ENCODE measurements at regions not wholly inside any gene's neighbourhood (a gene's known extent, or its start where the extent isn't known, plus 50 kb on each side); places are given as distances from the start of the nearest gene placed in this dataset.

- Histone ChIP-seq H3K27me3 (ENCODE audit: control insufficient read depth, insufficient read depth, low read length) (no peaks in the 10 kb centered on the region), H3K4me3 (ENCODE audit: low read length) (no peak overlapping the region), H3K36me3 (ENCODE audit: control insufficient read depth, insufficient read depth, low read length) (no peaks in the 10 kb centered on the region), H3K9me3 (ENCODE audit: control insufficient read depth, low read depth, low read length) (no peaks in the 10 kb centered on the region), H3K4me1 (ENCODE audit: control insufficient read depth, insufficient read depth, low read length) (peaks cover 19% of the 10 kb centered on the region), H3K27ac (ENCODE audit: low read length) (no peak overlapping the region)
- WGBS (ENCODE audit: insufficient coverage, low lambda C conversion rate): no CpG with 5 or more reads among the region's 1 CpG
- no peak for DNase-seq
Observed at GRCh38 chr6:137980777-137981176, 113.7 kb downstream of the TNFAIP3 start.

- peaks cover 19% of the 10 kb centered on the region for H3K4me1 ChIP-seq (ENCODE audit: control insufficient read depth, insufficient read depth, low read length)
- H3K27ac ChIP-seq (ENCODE audit: low read length): no peak overlapping the region
Observed at GRCh38 chr6:137981758-137982157, 114.7 kb downstream of the TNFAIP3 start.

GRCh38 chr6:137982418-137983189, 115.5 kb downstream of the TNFAIP3 start:
- peak in 1 of 2 donors; percentile 49 for DNase-seq
- Histone ChIP-seq H3K27ac (ENCODE audit: low read length) (no peak overlapping the region), H3K4me3 (ENCODE audit: low read length) (no peak overlapping the region), H3K27me3 (ENCODE audit: control insufficient read depth, insufficient read depth, low read length) (no peaks in the 10 kb centered on the region), H3K9me3 (ENCODE audit: control insufficient read depth, low read depth, low read length) (no peaks in the 10 kb centered on the region), H3K4me1 (ENCODE audit: control insufficient read depth, insufficient read depth, low read length) (peaks cover 18% of the 10 kb centered on the region), H3K36me3 (ENCODE audit: control insufficient read depth, insufficient read depth, low read length) (no peaks in the 10 kb centered on the region)
- no CpG with 5 or more reads among the region's 12 CpGs for WGBS (ENCODE audit: insufficient coverage, low lambda C conversion rate)

More at GRCh38 chr6:137981758-137982157, 114.7 kb downstream of the TNFAIP3 start:
- H3K36me3 ChIP-seq (ENCODE audit: control insufficient read depth, insufficient read depth, low read length): no peaks in the 10 kb centered on the region
- no peak overlapping the region for H3K4me3 ChIP-seq (ENCODE audit: low read length)
- no CpG with 5 or more reads among the region's 3 CpGs for WGBS (ENCODE audit: insufficient coverage, low lambda C conversion rate)
- H3K27me3 ChIP-seq (ENCODE audit: control insufficient read depth, insufficient read depth, low read length): no peaks in the 10 kb centered on the region
- no peaks in the 10 kb centered on the region for H3K9me3 ChIP-seq (ENCODE audit: control insufficient read depth, low read depth, low read length)
- no peak for DNase-seq

DNA sequence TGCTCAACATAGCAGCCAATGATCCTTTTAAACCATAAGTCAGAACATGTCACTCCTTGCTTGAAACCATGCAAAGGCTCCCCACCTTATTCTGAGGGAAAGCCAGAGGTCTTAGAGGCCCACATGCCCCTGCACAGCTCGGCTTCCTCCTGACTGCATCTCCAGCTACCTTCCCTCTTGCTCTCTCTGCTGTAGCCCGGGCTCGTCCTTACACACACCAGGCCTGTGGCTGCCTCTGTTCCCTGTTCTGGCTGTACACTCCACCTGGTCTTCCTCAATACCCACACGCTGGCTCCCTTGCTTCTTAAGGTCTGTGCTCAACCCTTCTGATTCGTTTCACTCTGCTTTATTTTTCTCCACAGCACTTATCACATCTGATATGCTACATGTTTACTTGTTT, 116.2 kb downstream of the TNFAIP3 start:
- no peaks in the 10 kb centered on the region for H3K9me3 ChIP-seq (ENCODE audit: control insufficient read depth, low read depth, low read length)
- no peaks in the 10 kb centered on the region for H3K36me3 ChIP-seq (ENCODE audit: control insufficient read depth, insufficient read depth, low read length)
- 60% methylated on average over 3 of the region's 5 CpGs for WGBS (ENCODE audit: insufficient coverage, low lambda C conversion rate)
- H3K4me3 ChIP-seq (ENCODE audit: low read length): no peak overlapping the region
- no peak for DNase-seq
- H3K27ac ChIP-seq (ENCODE audit: low read length): no peak overlapping the region
- no peaks in the 10 kb centered on the region for H3K27me3 ChIP-seq (ENCODE audit: control insufficient read depth, insufficient read depth, low read length)
- peaks cover 13% of the 10 kb centered on the region for H3K4me1 ChIP-seq (ENCODE audit: control insufficient read depth, insufficient read depth, low read length)

GRCh38 chr6:137989664-137990063, 117.6 kb downstream of the PERP start:
- Histone ChIP-seq H3K9me3 (ENCODE audit: control insufficient read depth, low read depth, low read length) (no peaks in the 10 kb centered on the region), H3K27ac (ENCODE audit: low read length) (no peak overlapping the region), H3K4me1 (ENCODE audit: control insufficient read depth, insufficient read depth, low read length) (no peaks in the 10 kb centered on the region), H3K36me3 (ENCODE audit: control insufficient read depth, insufficient read depth, low read length) (no peaks in the 10 kb centered on the region), H3K27me3 (ENCODE audit: control insufficient read depth, insufficient read depth, low read length) (no peaks in the 10 kb centered on the region), H3K4me3 (ENCODE audit: low read length) (no peak overlapping the region)
- 86% methylated on average over 1 of the region's 4 CpGs for WGBS (ENCODE audit: insufficient coverage, low lambda C conversion rate)
- DNase-seq: no peak

GRCh38 chr6:137995371-137995770, 111.8 kb downstream of the PERP start:
- Histone ChIP-seq H3K27ac (ENCODE audit: low read length) (no peak overlapping the region), H3K27me3 (ENCODE audit: control insufficient read depth, insufficient read depth, low read length) (no peaks in the 10 kb centered on the region), H3K36me3 (ENCODE audit: control insufficient read depth, insufficient read depth, low read length) (no peaks in the 10 kb centered on the region), H3K9me3 (ENCODE audit: control insufficient read depth, low read depth, low read length) (peaks cover 7% of the 10 kb centered on the region), H3K4me3 (ENCODE audit: low read length) (no peak overlapping the region), H3K4me1 (ENCODE audit: control insufficient read depth, insufficient read depth, low read length) (no peaks in the 10 kb centered on the region)
- DNase-seq: no peak
- no CpG with 5 or more reads among the region's 1 CpG for WGBS (ENCODE audit: insufficient coverage, low lambda C conversion rate)

- H3K4me1 ChIP-seq (ENCODE audit: control insufficient read depth, insufficient read depth, low read length): no peaks in the 10 kb centered on the region
- no peaks in the 10 kb centered on the region for H3K36me3 ChIP-seq (ENCODE audit: control insufficient read depth, insufficient read depth, low read length)
- DNase-seq: no peak
- WGBS (ENCODE audit: insufficient coverage, low lambda C conversion rate): 85% methylated on average over 2 of the region's 4 CpGs
- H3K4me3 ChIP-seq (ENCODE audit: low read length): no peak overlapping the region
- H3K27ac ChIP-seq (ENCODE audit: low read length): no peak overlapping the region
- H3K9me3 ChIP-seq (ENCODE audit: control insufficient read depth, low read depth, low read length): peaks cover 7% of the 10 kb centered on the region
- H3K27me3 ChIP-seq (ENCODE audit: control insufficient read depth, insufficient read depth, low read length): no peaks in the 10 kb centered on the region
Observed at GRCh38 chr6:137998461-137999019, 108.7 kb downstream of the PERP start.

DNA sequence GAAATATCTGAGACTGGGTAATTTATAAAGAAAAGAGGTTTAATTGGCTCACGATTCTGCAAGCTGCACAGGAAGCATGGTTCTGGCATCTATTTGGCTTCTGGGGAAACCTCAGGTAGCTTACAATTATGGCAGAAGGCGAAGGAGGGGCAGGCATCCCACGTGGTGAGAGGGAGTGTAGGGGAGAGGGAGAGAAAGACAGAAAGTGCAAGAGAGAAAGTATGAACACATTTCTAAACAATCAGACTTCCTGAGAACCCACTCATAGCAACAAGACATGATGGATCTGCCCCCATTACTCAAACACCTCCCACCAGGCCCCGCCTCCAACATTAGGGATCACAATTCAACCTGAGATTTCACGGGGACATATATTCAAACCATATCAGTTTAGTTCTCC, 107.4 kb downstream of the PERP start:
- H3K4me3 ChIP-seq (ENCODE audit: low read length): no peak overlapping the region
- no peaks in the 10 kb centered on the region for H3K4me1 ChIP-seq (ENCODE audit: control insufficient read depth, insufficient read depth, low read length)
- no peaks in the 10 kb centered on the region for H3K36me3 ChIP-seq (ENCODE audit: control insufficient read depth, insufficient read depth, low read length)
- peaks cover 7% of the 10 kb centered on the region for H3K9me3 ChIP-seq (ENCODE audit: control insufficient read depth, low read depth, low read length)
- WGBS (ENCODE audit: insufficient coverage, low lambda C conversion rate): 78% methylated on average over 3 of the region's 5 CpGs
- H3K27me3 ChIP-seq (ENCODE audit: control insufficient read depth, insufficient read depth, low read length): no peaks in the 10 kb centered on the region
- no peak overlapping the region for H3K27ac ChIP-seq (ENCODE audit: low read length)
- no peak for DNase-seq

GRCh38 chr6:138000941-138001340, 106.3 kb downstream of the PERP start:
- no peak overlapping the region for H3K27ac ChIP-seq (ENCODE audit: low read length)
- no peaks in the 10 kb centered on the region for H3K36me3 ChIP-seq (ENCODE audit: control insufficient read depth, insufficient read depth, low read length)
- no peak overlapping the region for H3K4me3 ChIP-seq (ENCODE audit: low read length)
- H3K4me1 ChIP-seq (ENCODE audit: control insufficient read depth, insufficient read depth, low read length): no peaks in the 10 kb centered on the region
- peaks cover 7% of the 10 kb centered on the region for H3K9me3 ChIP-seq (ENCODE audit: control insufficient read depth, low read depth, low read length)
- no peaks in the 10 kb centered on the region for H3K27me3 ChIP-seq (ENCODE audit: control insufficient read depth, insufficient read depth, low read length)
- no peak for DNase-seq

GRCh38 chr6:138001750-138002349, 105.4 kb downstream of the PERP start:
- no peaks in the 10 kb centered on the region for H3K27me3 ChIP-seq (ENCODE audit: control insufficient read depth, insufficient read depth, low read length)
- DNase-seq: peak in 1 of 2 donors; percentile 48
- WGBS (ENCODE audit: insufficient coverage, low lambda C conversion rate): 0% methylated on average over 3 of the region's 6 CpGs

More at GRCh38 chr6:138001750-138002349, 105.4 kb downstream of the PERP start:
- no peaks in the 10 kb centered on the region for H3K4me1 ChIP-seq (ENCODE audit: control insufficient read depth, insufficient read depth, low read length)
- no peaks in the 10 kb centered on the region for H3K36me3 ChIP-seq (ENCODE audit: control insufficient read depth, insufficient read depth, low read length)
- H3K27ac ChIP-seq (ENCODE audit: low read length): no peak overlapping the region
- H3K9me3 ChIP-seq (ENCODE audit: control insufficient read depth, low read depth, low read length): peaks cover 5% of the 10 kb centered on the region
- H3K4me3 ChIP-seq (ENCODE audit: low read length): no peak overlapping the region
